T47D (cell line): ENCODE measurements at regions not wholly inside any gene's neighbourhood (a gene's known extent, or its start where the extent isn't known, plus 50 kb on each side); places are given as distances from the start of the nearest gene placed in this dataset.

Experiments used
- DNase-seq, 2 experiments: peaks; one replicate each; pipeline versions ENCODE4 v3.0.0 to v3.0.0-alpha.2; 2011 to 2012; ENCODE audit warnings: low read depth in 1 of 2, low spot score in 1 of 2
- JUND ChIP-seq: IDR thresholded peaks from 2 replicates; pipeline ENCODE4 v1.6.1; 2012; ENCODE audit warnings: low read depth
- in situ Hi-C: cut with HindIII; loops from 2 replicates; pipeline ENCODE4 v1.10.0; 2016; ENCODE audit warnings: low sequenced_read_pairs, low pct_unique_long_range_greater_than_20kb

GRCh38 chr9:27990524-27990923, 417.2 kb upstream of the C9orf72 start:
- TF ChIP-seq JUND, result no peak

GRCh38 chr9:27991221-27991620, 417.9 kb upstream of the C9orf72 start:
- no peak for DNase-seq
- in situ Hi-C loops, result no loop called here
- no peak for TF ChIP-seq JUND

More at GRCh38 chr9:27990524-27990923, 417.2 kb upstream of the C9orf72 start:
- in situ Hi-C loops, result no loop called here
- no peak for DNase-seq

GRCh38 chr9:28001096-28001495, 427.8 kb upstream of the C9orf72 start:
- in situ Hi-C loops, result no loop called here
- DNase-seq, result no peak
- TF ChIP-seq JUND, result no peak

GRCh38 chr9:28004900-28005299, 431.6 kb upstream of the C9orf72 start:
- in situ Hi-C loops, result no loop called here
- TF ChIP-seq JUND, result no peak
- no peak for DNase-seq

GRCh38 chr9:28005779-28006178, 432.5 kb upstream of the C9orf72 start:
- no peak for TF ChIP-seq JUND
- DNase-seq, result no peak
- in situ Hi-C loops, result no loop called here

GRCh38 chr9:28007097-28007817, 434.0 kb upstream of the C9orf72 start:
- no peak for TF ChIP-seq JUND
- DNase-seq, result no peak
- in situ Hi-C loops, result no loop called here

- in situ Hi-C loops, result no loop called here
- no peak for TF ChIP-seq JUND
- DNase-seq, result no peak
Measured at GRCh38 chr9:28014212-28014611, 440.9 kb upstream of the C9orf72 start.

- no peak for DNase-seq
- no peak for TF ChIP-seq JUND
- in situ Hi-C loops, result no loop called here
Measured at GRCh38 chr9:28024676-28025075, 451.4 kb upstream of the C9orf72 start.

GRCh38 chr9:28025186-28025585, 451.9 kb upstream of the C9orf72 start:
- in situ Hi-C loops, result no loop called here

GRCh38 chr9:28031521-28032267, 458.4 kb upstream of the C9orf72 start:
- TF ChIP-seq JUND, result no peak
- no peak for DNase-seq
- in situ Hi-C loops, result no loop called here

More at GRCh38 chr9:28025186-28025585, 451.9 kb upstream of the C9orf72 start:
- TF ChIP-seq JUND, result no peak
- no peak for DNase-seq

- DNase-seq, result no peak
- no peak for TF ChIP-seq JUND
- in situ Hi-C loops, result no loop called here
Measured at GRCh38 chr9:28032268-28032590, 458.9 kb upstream of the C9orf72 start.

- TF ChIP-seq JUND, result no peak
- in situ Hi-C loops, result no loop called here
- DNase-seq, result no peak
Measured at GRCh38 chr9:28034242-28034641, 461.0 kb upstream of the C9orf72 start.

GRCh38 chr9:28037968-28038367, 464.7 kb upstream of the C9orf72 start:
- in situ Hi-C loops, result no loop called here

GRCh38 chr9:28045051-28045450, 471.8 kb upstream of the C9orf72 start:
- in situ Hi-C loops, result no loop called here
- TF ChIP-seq JUND, result no peak
- no peak for DNase-seq

More at GRCh38 chr9:28037968-28038367, 464.7 kb upstream of the C9orf72 start:
- DNase-seq, result no peak
- no peak for TF ChIP-seq JUND
